PC-3 (cell line): ENCODE measurements at regions not wholly inside any gene's neighbourhood (a gene's known extent, or its start where the extent isn't known, plus 50 kb on each side); places are given as distances from the start of the nearest gene placed in this dataset.

Source experiments
- EZH2 ChIP-seq: fragments of 300-600 bp; sonication (generic); IDR thresholded peaks from one replicate; pipeline ENCODE4 v1.6.1; 2017; ENCODE audit warnings: antibody characterized with exemption, mild to moderate bottlenecking, low read length; ENCODE audit not compliant: unreplicated experiment
- TF ChIP-seq, protein P1 (sequence below): fragments of 300-600 bp; sonication (generic); conservative IDR thresholded peaks from 2 replicates; pipeline ENCODE4 v1.5.1; 2017; ENCODE audit warnings: antibody characterized with exemption, low read depth, mild to moderate bottlenecking, low read length

DNA sequence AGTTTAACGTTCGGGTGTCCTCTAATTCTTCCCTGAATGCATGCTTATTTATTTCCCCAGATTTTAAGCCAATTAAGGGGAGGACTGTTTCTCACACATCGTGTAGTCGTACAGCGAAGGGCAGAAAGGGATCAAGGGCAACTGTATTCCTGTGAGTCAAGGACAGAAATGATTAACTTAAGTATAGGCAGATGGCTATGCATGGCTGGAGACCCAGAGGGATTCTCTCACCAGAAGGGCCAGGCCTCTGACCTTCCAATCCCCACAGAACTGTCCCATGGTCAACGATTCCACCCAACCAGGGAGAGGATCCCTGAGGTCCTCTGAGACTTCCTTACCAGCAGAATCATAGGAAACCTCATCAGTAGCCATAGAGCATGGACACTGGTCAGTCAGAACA, 161.8 kb upstream of the MAP1B start:
- TF ChIP-seq, protein P1, sequence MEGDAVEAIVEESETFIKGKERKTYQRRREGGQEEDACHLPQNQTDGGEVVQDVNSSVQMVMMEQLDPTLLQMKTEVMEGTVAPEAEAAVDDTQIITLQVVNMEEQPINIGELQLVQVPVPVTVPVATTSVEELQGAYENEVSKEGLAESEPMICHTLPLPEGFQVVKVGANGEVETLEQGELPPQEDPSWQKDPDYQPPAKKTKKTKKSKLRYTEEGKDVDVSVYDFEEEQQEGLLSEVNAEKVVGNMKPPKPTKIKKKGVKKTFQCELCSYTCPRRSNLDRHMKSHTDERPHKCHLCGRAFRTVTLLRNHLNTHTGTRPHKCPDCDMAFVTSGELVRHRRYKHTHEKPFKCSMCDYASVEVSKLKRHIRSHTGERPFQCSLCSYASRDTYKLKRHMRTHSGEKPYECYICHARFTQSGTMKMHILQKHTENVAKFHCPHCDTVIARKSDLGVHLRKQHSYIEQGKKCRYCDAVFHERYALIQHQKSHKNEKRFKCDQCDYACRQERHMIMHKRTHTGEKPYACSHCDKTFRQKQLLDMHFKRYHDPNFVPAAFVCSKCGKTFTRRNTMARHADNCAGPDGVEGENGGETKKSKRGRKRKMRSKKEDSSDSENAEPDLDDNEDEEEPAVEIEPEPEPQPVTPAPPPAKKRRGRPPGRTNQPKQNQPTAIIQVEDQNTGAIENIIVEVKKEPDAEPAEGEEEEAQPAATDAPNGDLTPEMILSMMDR, result no peak
- TF ChIP-seq EZH2, result no peak
